Coronary artery (tissue), 2 donors: ENCODE measurements at regions not wholly inside any gene's neighbourhood (a gene's known extent, or its start where the extent isn't known, plus 50 kb on each side); places are given as distances from the start of the nearest gene placed in this dataset.

Experiments used
- DNase-seq: peaks from one replicate; pipeline ENCODE4 v3.0.0-alpha.2; 2017; ENCODE audit warnings: low spot score
- H3K27ac ChIP-seq, 2 donors: fragments of 200-600 bp; sonication (generic); one replicate each; pipeline ENCODE4 v1.5.1; 2016 to 2019
- H3K4me3 ChIP-seq: fragments of 200-600 bp; sonication (generic); 2 replicates; pipeline ENCODE4 v1.5.1; 2016; ENCODE audit warnings: mild to moderate bottlenecking, moderate library complexity
- CTCF ChIP-seq: fragments of 200-600 bp; sonication (generic); IDR thresholded peaks from one replicate; pipeline ENCODE4 v1.5.1; 2019; ENCODE audit warnings: antibody characterized with exemption

DNA sequence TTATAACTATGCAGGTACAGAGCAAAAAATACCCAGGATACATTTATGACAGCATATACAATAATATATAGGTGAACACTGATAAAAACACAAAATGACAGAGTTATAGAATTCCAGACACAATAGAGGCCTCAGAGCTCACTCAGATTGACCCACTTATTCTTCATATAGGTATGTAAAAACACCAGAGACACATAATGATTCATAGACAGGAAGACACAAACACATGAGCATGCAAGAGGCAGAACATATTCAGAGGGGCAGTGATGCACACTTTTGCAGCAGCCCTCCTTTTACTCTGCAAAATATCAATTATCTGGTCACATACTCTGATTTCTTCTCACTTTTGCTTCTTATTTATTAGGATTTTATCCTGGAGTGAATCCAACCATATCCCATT lies 633.3 kb upstream of the ACVR2A start:
- no peak overlapping the region for H3K4me3 ChIP-seq
- DNase-seq = no peak
- TF ChIP-seq CTCF = no peak
- H3K27ac ChIP-seq = no peak overlapping the region

DNA sequence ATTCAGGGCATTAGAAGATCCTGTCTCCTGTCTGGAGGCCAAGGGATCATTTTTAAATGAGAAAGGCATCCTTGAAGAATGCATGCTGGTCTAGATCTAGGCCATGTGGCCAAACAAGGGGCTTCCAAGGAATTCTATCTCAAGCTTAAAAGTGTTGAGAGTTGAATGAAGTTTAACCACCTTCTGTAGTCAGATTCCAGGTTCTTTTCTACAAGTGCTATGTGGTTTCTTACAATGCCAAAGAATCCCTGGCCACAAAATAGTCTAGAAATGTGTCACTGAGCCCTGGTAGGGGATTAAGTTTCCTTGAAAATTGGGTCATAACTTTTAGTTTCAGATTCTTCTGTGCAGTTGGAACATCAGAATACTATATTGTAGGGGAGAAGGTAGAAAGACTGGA lies 640.7 kb upstream of the ACVR2A start:
- no peak overlapping the region for H3K4me3 ChIP-seq
- no peak for TF ChIP-seq CTCF

GRCh38 chr2:147198651-147199171 lies 646.1 kb upstream of the ACVR2A start:
- no peak overlapping the region for H3K27ac ChIP-seq
- no peak for TF ChIP-seq CTCF
- no peak overlapping the region for H3K4me3 ChIP-seq
- DNase-seq = no peak

More for the DNA sequence above, 640.7 kb upstream of the ACVR2A start:
- no peak overlapping the region for H3K27ac ChIP-seq
- DNase-seq = no peak

- Histone ChIP-seq H3K4me3 (no peak overlapping the region), H3K27ac (no peak overlapping the region)
- no peak for TF ChIP-seq CTCF
- no peak for DNase-seq
Observed at GRCh38 chr2:147197754-147198483, 646.9 kb upstream of the ACVR2A start.

DNA sequence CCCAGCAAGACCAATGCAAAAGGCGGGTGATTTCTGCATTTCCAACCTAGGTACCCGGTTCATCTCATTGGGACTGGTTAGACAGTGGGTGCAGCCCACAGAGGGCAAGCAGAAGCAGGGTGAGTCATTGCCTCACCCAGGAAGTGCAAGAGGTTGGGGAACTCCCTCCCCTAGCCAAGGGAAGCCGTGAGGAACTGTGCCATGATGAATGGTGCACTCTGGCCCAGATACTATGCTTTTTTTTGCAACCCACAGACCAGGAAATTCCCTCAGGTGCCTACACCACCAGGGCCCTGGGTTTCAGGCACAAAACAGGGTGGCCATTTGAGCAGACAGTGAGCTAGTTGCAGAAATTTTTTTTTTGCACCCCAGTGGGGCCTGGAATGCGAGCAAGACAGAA lies 662.6 kb upstream of the ACVR2A start:
- no peak for DNase-seq
- TF ChIP-seq CTCF = no peak
- Histone ChIP-seq H3K4me3 (no peak overlapping the region), H3K27ac (no peak overlapping the region)

GRCh38 chr2:147181351-147182029 lies 663.3 kb upstream of the ACVR2A start:
- no peak for TF ChIP-seq CTCF
- no peak for DNase-seq
- Histone ChIP-seq H3K27ac (no peak overlapping the region), H3K4me3 (no peak overlapping the region)
